RKO (cell line): ENCODE measurements at regions not wholly inside any gene's neighbourhood (a gene's known extent, or its start where the extent isn't known, plus 50 kb on each side); places are given as distances from the start of the nearest gene placed in this dataset.

Experiments
- DNase-seq: peaks from one replicate; pipeline ENCODE4 v3.0.0-alpha.2; 2016; ENCODE audit warnings: low spot score

GRCh38 chr10:125213541-125214282 lies 53.3 kb upstream of the CTBP2 start:
- no peak for DNase-seq

- no peak for DNase-seq
These were observed 51.9 kb upstream of the CTBP2 start for GRCh38 chr10:125212150-125212809.
